Left lung (tissue), 4 donors: ENCODE measurements at regions not wholly inside any gene's neighbourhood (a gene's known extent, or its start where the extent isn't known, plus 50 kb on each side); places are given as distances from the start of the nearest gene placed in this dataset.
"Not testable (repeated sequence)": the region's sequence is repeated elsewhere in the genome, so short reads cannot be mapped to it uniquely, and the experiment has no call there.

Experiments used
- ATAC-seq: fragments of 200-7000 bp; cut with Tn5 transposase; one replicate; pipeline ENCODE4 v1.9.1; 2020; ENCODE audit warnings: moderate library complexity
- DNase-seq, 4 donors: peaks; one replicate each; pipeline ENCODE4 v3.0.0-alpha.2; 2013 to 2020
- H3K27ac ChIP-seq, 2 donors: fragments of 200-600 bp; sonication (generic) in 1 of 2; one replicate each; pipeline versions ENCODE4 v1.5.0 to v1.8.0; 2020 to 2021
- H3K27me3 ChIP-seq, 2 donors: fragments of 200-600 bp; sonication (generic) in 1 of 2; one replicate each; pipeline versions ENCODE4 v1.5.0 to v1.8.0; 2020 to 2021
- H3K36me3 ChIP-seq, 2 donors: fragments of 200-600 bp; sonication (generic) in 1 of 2; one replicate each; pipeline versions ENCODE4 v1.5.0 to v1.8.0; 2020 to 2021
- H3K4me1 ChIP-seq, 2 donors: fragments of 200-600 bp; one replicate each; pipeline ENCODE4 v1.8.0; 2021
- H3K4me3 ChIP-seq, 2 donors: fragments of 200-600 bp; sonication (generic) in 1 of 2; one replicate each; pipeline versions ENCODE4 v1.5.0 to v1.8.0; 2020 to 2021; ENCODE audit warnings: mild to moderate bottlenecking in 1 of 2
- H3K9me3 ChIP-seq, 2 donors: fragments of 200-600 bp; sonication (generic) in 1 of 2; one replicate each; pipeline versions ENCODE4 v1.5.0 to v1.8.0; 2020 to 2021
- CTCF ChIP-seq, 2 donors: fragments of 200-600 bp; sonication (generic) in 1 of 2; IDR thresholded peaks; one replicate each; pipeline versions ENCODE4 v1.5.0 to v1.8.0; 2021; ENCODE audit warnings: antibody characterized with exemption in 2 of 2
- intact Hi-C, 2 donors: fragments of 100-400 bp; cut with DNase I; formaldehyde crosslinking; loops; one replicate each; pipeline versions ENCODE4 v1.11.2 to v1.14.2; 2022
- donor health status: DM: no; HTN: yes; CAD: no.
- donor health status: DM: no; HTN: no; CAD: no.

GRCh38 chr6:114939630-114940029, 596.8 kb upstream of the HS3ST5 start:
- H3K4me1 ChIP-seq: no peaks in the 10 kb centered on the region
- DNase-seq: no peak
- no peaks in the 10 kb centered on the region for H3K27me3 ChIP-seq
- intact Hi-C loops: no loop called here
- ATAC-seq: no peak
- no peaks in the 10 kb centered on the region for H3K36me3 ChIP-seq
- no peak for TF ChIP-seq CTCF (IDR thresholded peaks at IDR 0.05)
- peaks cover 0 to 4% of the 10 kb centered on the region in 2 donors for H3K9me3 ChIP-seq
- no peak overlapping the region for H3K4me3 ChIP-seq
- no peak overlapping the region for H3K27ac ChIP-seq

GRCh38 chr6:114936080-114936479, 593.3 kb upstream of the HS3ST5 start:
- no peak overlapping the region for H3K4me3 ChIP-seq
- no peak for TF ChIP-seq CTCF (IDR thresholded peaks at IDR 0.05)
- H3K4me1 ChIP-seq: no peaks in the 10 kb centered on the region
- no peak for ATAC-seq
- intact Hi-C loops: no loop called here
- H3K27me3 ChIP-seq: no peaks in the 10 kb centered on the region
- peaks cover 0 to 21% of the 10 kb centered on the region in 2 donors for H3K9me3 ChIP-seq
- H3K27ac ChIP-seq: no peak overlapping the region
- no peaks in the 10 kb centered on the region for H3K36me3 ChIP-seq
- no peak for DNase-seq

- Histone ChIP-seq H3K36me3 (no peaks in the 10 kb centered on the region), H3K4me3 (no peak overlapping the region), H3K27me3 (no peaks in the 10 kb centered on the region), H3K27ac (no peak overlapping the region), H3K4me1 (no peaks in the 10 kb centered on the region), H3K9me3 (peaks cover 0 to 29% of the 10 kb centered on the region in 2 donors)
- ATAC-seq (no peak), DNase-seq (no peak)
- TF ChIP-seq CTCF (IDR thresholded peaks at IDR 0.05): no peak
- intact Hi-C loops: no loop called here
These were observed 591.3 kb upstream of the HS3ST5 start for GRCh38 chr6:114934079-114934478.

- ATAC-seq, H3K27ac ChIP-seq, DNase-seq, H3K4me3 ChIP-seq, H3K27me3 ChIP-seq, H3K4me1 ChIP-seq, H3K36me3 ChIP-seq, intact Hi-C loops: not testable (repeated sequence)
- H3K9me3 ChIP-seq: peaks cover 0 to 36% of the 10 kb centered on the region in 2 donors
These were observed 585.9 kb upstream of the HS3ST5 start for GRCh38 chr6:114928731-114929130.

- Histone ChIP-seq H3K27ac (no peak overlapping the region), H3K36me3 (no peaks in the 10 kb centered on the region), H3K9me3 (no peaks in the 10 kb centered on the region), H3K4me3 (no peak overlapping the region), H3K4me1 (no peaks in the 10 kb centered on the region), H3K27me3 (no peaks in the 10 kb centered on the region)
- intact Hi-C loops: no loop called here
- TF ChIP-seq CTCF (IDR thresholded peaks at IDR 0.05): no peak
- ATAC-seq (no peak), DNase-seq (no peak)
These were observed 563.3 kb upstream of the HS3ST5 start for GRCh38 chr6:114906096-114906495.

DNA sequence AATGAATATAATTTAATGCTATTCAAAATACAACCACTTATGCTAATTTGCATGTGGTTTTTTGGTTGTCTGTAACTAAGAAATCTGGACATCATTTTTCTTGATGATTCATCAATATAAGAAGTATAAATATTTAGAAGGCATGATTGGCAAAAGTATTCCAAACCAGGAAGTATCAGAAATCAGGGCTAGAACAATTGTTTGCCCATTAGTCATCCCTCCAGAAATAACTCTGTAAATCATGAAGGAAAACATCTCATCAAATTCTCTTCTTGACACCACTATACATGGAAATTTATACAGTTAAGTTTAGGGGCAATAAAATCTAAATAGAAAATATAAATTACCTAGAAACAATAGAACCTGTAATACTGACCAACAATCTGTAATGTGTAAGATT, 554.7 kb upstream of the HS3ST5 start:
- H3K4me3 ChIP-seq: no peak overlapping the region
- H3K9me3 ChIP-seq: peaks cover 0 to 33% of the 10 kb centered on the region in 2 donors
- intact Hi-C loops: loop anchor here in 1 of 2 donors (10.0 kb wide), 1 partner anchor 733 kb away; no protein-coding TSS in a partner anchor
- TF ChIP-seq CTCF (IDR thresholded peaks at IDR 0.05): no peak
- DNase-seq (no peak), ATAC-seq (no peak)
- no peak overlapping the region for H3K27ac ChIP-seq
- H3K4me1 ChIP-seq: no peaks in the 10 kb centered on the region
- H3K27me3 ChIP-seq: no peaks in the 10 kb centered on the region
- H3K36me3 ChIP-seq: no peaks in the 10 kb centered on the region
